ENCODE measurements at regions not wholly inside any gene's neighbourhood (a gene's known extent, or its start where the extent isn't known, plus 50 kb on each side); places are given as distances from the start of the nearest gene placed in this dataset.
"Not testable (repeated sequence)": the region's sequence is repeated elsewhere in the genome, so short reads cannot be mapped to it uniquely, and the experiment has no call there.

- in situ Hi-C loops (cut with HindIII; ENCODE audit: low sequenced_read_pairs), result no loop called here
- no peak for DNase-seq (ENCODE audit: low spot score)
Observed at GRCh38 chr7:145216866-145217265, 381.0 kb upstream of the TPK1 start.

- in situ Hi-C loops (cut with HindIII; ENCODE audit: low sequenced_read_pairs), result no loop called here
- no peak for DNase-seq (ENCODE audit: low spot score)
Observed at GRCh38 chr7:145212050-145212449, 376.2 kb upstream of the TPK1 start.

- in situ Hi-C loops (cut with HindIII; ENCODE audit: low sequenced_read_pairs), result no loop called here
- no peak for DNase-seq (ENCODE audit: low spot score)
Observed at GRCh38 chr7:145211211-145211610, 375.4 kb upstream of the TPK1 start.

GRCh38 chr7:145193951-145194350 is 358.1 kb upstream of the TPK1 start:
- in situ Hi-C loops (cut with HindIII; ENCODE audit: low sequenced_read_pairs), result no loop called here
- DNase-seq (ENCODE audit: low spot score), result no peak

- in situ Hi-C loops (cut with HindIII; ENCODE audit: low sequenced_read_pairs), result no loop called here
- no peak for DNase-seq (ENCODE audit: low spot score)
Observed at GRCh38 chr7:145184956-145185355, 349.1 kb upstream of the TPK1 start.

GRCh38 chr7:145183069-145183468 is 347.2 kb upstream of the TPK1 start:
- no peak for DNase-seq (ENCODE audit: low spot score)
- in situ Hi-C loops (cut with HindIII; ENCODE audit: low sequenced_read_pairs), result no loop called here

GRCh38 chr7:145175366-145175765 is 339.5 kb upstream of the TPK1 start:
- DNase-seq (ENCODE audit: low spot score), result no peak
- in situ Hi-C loops (cut with HindIII; ENCODE audit: low sequenced_read_pairs), result no loop called here

- in situ Hi-C loops (cut with HindIII; ENCODE audit: low sequenced_read_pairs), result no loop called here
- no peak for DNase-seq (ENCODE audit: low spot score)
Observed at GRCh38 chr7:145169908-145170307, 334.1 kb upstream of the TPK1 start.

GRCh38 chr7:145168879-145169278 is 333.0 kb upstream of the TPK1 start:
- in situ Hi-C loops (cut with HindIII; ENCODE audit: low sequenced_read_pairs), result no loop called here
- no peak for DNase-seq (ENCODE audit: low spot score)

- no peak for DNase-seq (ENCODE audit: low spot score)
- in situ Hi-C loops (cut with HindIII; ENCODE audit: low sequenced_read_pairs), result no loop called here
Observed at GRCh38 chr7:145168427-145168826, 332.6 kb upstream of the TPK1 start.

- in situ Hi-C loops (cut with HindIII; ENCODE audit: low sequenced_read_pairs), result no loop called here
- no peak for DNase-seq (ENCODE audit: low spot score)
Observed at GRCh38 chr7:145156834-145157233, 321.0 kb upstream of the TPK1 start.

- no peak for DNase-seq (ENCODE audit: low spot score)
- in situ Hi-C loops (cut with HindIII; ENCODE audit: low sequenced_read_pairs), result no loop called here
Observed at GRCh38 chr7:145152589-145152988, 316.7 kb upstream of the TPK1 start.

- in situ Hi-C loops (cut with HindIII; ENCODE audit: low sequenced_read_pairs), result no loop called here
- no peak for DNase-seq (ENCODE audit: low spot score)
Observed at GRCh38 chr7:145151676-145152075, 315.8 kb upstream of the TPK1 start.

GRCh38 chr7:145147865-145148264 is 312.0 kb upstream of the TPK1 start:
- DNase-seq (ENCODE audit: low spot score), result no peak
- in situ Hi-C loops (cut with HindIII; ENCODE audit: low sequenced_read_pairs), result no loop called here

- DNase-seq (ENCODE audit: low spot score), result no peak
- in situ Hi-C loops (cut with HindIII; ENCODE audit: low sequenced_read_pairs), result no loop called here
Observed at GRCh38 chr7:145143685-145144084, 307.8 kb upstream of the TPK1 start.

GRCh38 chr7:145134377-145134776 is 298.5 kb upstream of the TPK1 start:
- in situ Hi-C loops (cut with HindIII; ENCODE audit: low sequenced_read_pairs), result no loop called here
- DNase-seq (ENCODE audit: low spot score), result no peak

- in situ Hi-C loops (cut with HindIII; ENCODE audit: low sequenced_read_pairs), result no loop called here
- DNase-seq (ENCODE audit: low spot score), result no peak
Observed at GRCh38 chr7:145123502-145123901, 287.6 kb upstream of the TPK1 start.

- DNase-seq (ENCODE audit: low spot score), result no peak
- in situ Hi-C loops (cut with HindIII; ENCODE audit: low sequenced_read_pairs), result no loop called here
Observed at GRCh38 chr7:145106001-145106400, 270.1 kb upstream of the TPK1 start.

GRCh38 chr7:145105561-145105960 is 269.7 kb upstream of the TPK1 start:
- in situ Hi-C loops (cut with HindIII; ENCODE audit: low sequenced_read_pairs), result no loop called here
- DNase-seq (ENCODE audit: low spot score), result no peak

- in situ Hi-C loops (cut with HindIII; ENCODE audit: low sequenced_read_pairs), result no loop called here
- DNase-seq (ENCODE audit: low spot score), result no peak
Observed at GRCh38 chr7:145104400-145104799, 268.5 kb upstream of the TPK1 start.

- DNase-seq (ENCODE audit: low spot score); in situ Hi-C loops (cut with HindIII; ENCODE audit: low sequenced_read_pairs): not testable (repeated sequence)
Observed at GRCh38 chr7:145102199-145102598, 266.3 kb upstream of the TPK1 start.

- DNase-seq (ENCODE audit: low spot score), result no peak
- in situ Hi-C loops (cut with HindIII; ENCODE audit: low sequenced_read_pairs), result no loop called here
Observed at GRCh38 chr7:145092766-145093165, 256.9 kb upstream of the TPK1 start.
